ENCODE measurements at regions not wholly inside any gene's neighbourhood (a gene's known extent, or its start where the extent isn't known, plus 50 kb on each side); places are given as distances from the start of the nearest gene placed in this dataset.

GRCh38 chr5:31137676-31138075 is 55.8 kb upstream of the CDH6 start:
- no peak for TF ChIP-seq CEBPB (IDR thresholded peaks at IDR 0.05)
- no peak for TF ChIP-seq MAX (IDR thresholded peaks at IDR 0.05)
- no peak for TF ChIP-seq REST (IDR thresholded peaks at IDR 0.05; ENCODE audit: low read depth)
- TF ChIP-seq TCF12 (IDR thresholded peaks at IDR 0.05; ENCODE audit: low read depth) = no peak
- no peak for TF ChIP-seq CREB1 (IDR thresholded peaks at IDR 0.05; ENCODE audit: low read depth)
- no peak for TF ChIP-seq TEAD4 (IDR thresholded peaks at IDR 0.05)
- TF ChIP-seq TAF1 (IDR thresholded peaks at IDR 0.05; ENCODE audit: low read depth) = no peak
- TF ChIP-seq YY1 (IDR thresholded peaks at IDR 0.05; ENCODE audit: low read depth) = no peak
- no peak for TF ChIP-seq NFIC (IDR thresholded peaks at IDR 0.05)

GRCh38 chr5:31135542-31135941 is 57.9 kb upstream of the CDH6 start:
- TF ChIP-seq MAX (IDR thresholded peaks at IDR 0.05) (no peak), FOXM1 (IDR thresholded peaks at IDR 0.05; ENCODE audit: borderline replicate concordance, low read depth) (no peak), TCF12 (IDR thresholded peaks at IDR 0.05; ENCODE audit: low read depth) (no peak), CREB1 (IDR thresholded peaks at IDR 0.05; ENCODE audit: low read depth) (no peak), NFIC (IDR thresholded peaks at IDR 0.05) (no peak)

GRCh38 chr5:31133488-31133887 is 60.0 kb upstream of the CDH6 start:
- no peak for TF ChIP-seq EP300 (IDR thresholded peaks at IDR 0.05; ENCODE audit: borderline replicate concordance)
- TF ChIP-seq REST (IDR thresholded peaks at IDR 0.05; ENCODE audit: low read depth) = no peak
- no peak for TF ChIP-seq CEBPB (IDR thresholded peaks at IDR 0.05)
- no peak for TF ChIP-seq TAF1 (IDR thresholded peaks at IDR 0.05; ENCODE audit: low read depth)
- TF ChIP-seq MAX (IDR thresholded peaks at IDR 0.05) = no peak
- no peak for TF ChIP-seq RAD21 (IDR thresholded peaks at IDR 0.05; ENCODE audit: low read depth)
- no peak for TF ChIP-seq TCF12 (IDR thresholded peaks at IDR 0.05; ENCODE audit: low read depth)
- TF ChIP-seq FOXM1 (IDR thresholded peaks at IDR 0.05; ENCODE audit: borderline replicate concordance, low read depth) = no peak
- no peak for TF ChIP-seq YY1 (IDR thresholded peaks at IDR 0.05; ENCODE audit: low read depth)
- TF ChIP-seq CREB1 (IDR thresholded peaks at IDR 0.05; ENCODE audit: low read depth) = no peak
- TF ChIP-seq USF1 (IDR thresholded peaks at IDR 0.05) = no peak
- no peak for TF ChIP-seq EGR1 (IDR thresholded peaks at IDR 0.05)
- TF ChIP-seq NFIC (IDR thresholded peaks at IDR 0.05) = no peak

- TF ChIP-seq NFIC (IDR thresholded peaks at IDR 0.05) = peak; percentile 54
- 0 out of 2 replicates have a peak, but pooled peaks have one; percentile 35 for TF ChIP-seq FOXM1 (IDR thresholded peaks at IDR 0.05; ENCODE audit: borderline replicate concordance, low read depth)
- no peak for TF ChIP-seq USF1 (IDR thresholded peaks at IDR 0.05)
- no peak for TF ChIP-seq CREB1 (IDR thresholded peaks at IDR 0.05; ENCODE audit: low read depth)
- no peak for TF ChIP-seq EGR1 (IDR thresholded peaks at IDR 0.05)
- TF ChIP-seq RAD21 (IDR thresholded peaks at IDR 0.05; ENCODE audit: low read depth) = no peak
- TF ChIP-seq TEAD4 (IDR thresholded peaks at IDR 0.05) = peak; percentile 21; the same call in 1 of the 2 replicates
- no peak for TF ChIP-seq YY1 (IDR thresholded peaks at IDR 0.05; ENCODE audit: low read depth)
- no peak for TF ChIP-seq CEBPB (IDR thresholded peaks at IDR 0.05)
- no peak for TF ChIP-seq ZBTB7A (IDR thresholded peaks at IDR 0.05; ENCODE audit: low read depth)
- TF ChIP-seq TAF1 (IDR thresholded peaks at IDR 0.05; ENCODE audit: low read depth) = no peak
- peak; percentile 51; the same call in 1 of the 2 replicates for TF ChIP-seq REST (IDR thresholded peaks at IDR 0.05; ENCODE audit: low read depth)
- 0 out of 2 replicates have a peak, but pooled peaks have one; percentile 11 for TF ChIP-seq TCF12 (IDR thresholded peaks at IDR 0.05; ENCODE audit: low read depth)
- peak; percentile 54; the same call in 1 of the 2 replicates for TF ChIP-seq EP300 (IDR thresholded peaks at IDR 0.05; ENCODE audit: borderline replicate concordance)
- TF ChIP-seq MAX (IDR thresholded peaks at IDR 0.05) = no peak
Observed at GRCh38 chr5:31131381-31131891, 62.0 kb upstream of the CDH6 start.

All from Ishikawa (cell line).